ENCODE measurements at regions not wholly inside any gene's neighbourhood (a gene's known extent, or its start where the extent isn't known, plus 50 kb on each side); places are given as distances from the start of the nearest gene placed in this dataset.

GRCh38 chr6:97473979-97474378 lies 191.0 kb upstream of the MMS22L start:
- no peak overlapping the region for H2BK5ac ChIP-seq (ENCODE audit: low read depth, low read length)
- no peak overlapping the region for H4K5ac ChIP-seq (ENCODE audit: insufficient read length, low read depth, low read length)
- H4K20me1 ChIP-seq (replicated peaks in 1 of 2; ENCODE audit: control insufficient read depth in 1 of 2, insufficient read depth in 2 of 2, low read length in 2 of 2): no peaks in the 10 kb centered on the region
- H4K91ac ChIP-seq (replicated peaks; ENCODE audit: insufficient read length, low read length): no peak overlapping the region
- POLR2A ChIA-PET (ENCODE audit: partially characterized antibody): no interaction called here
- H3K9me3 ChIP-seq (ENCODE audit: insufficient read depth in 2 of 2, low read depth in 1 of 2, low read length in 1 of 2): no peaks in the 10 kb centered on the region
- no peaks in the 10 kb centered on the region for H3K23me2 ChIP-seq (ENCODE audit: low read depth, low read length)
- H2BK120ac ChIP-seq (replicated peaks; ENCODE audit: low read depth, low read length): no peak overlapping the region
- no peak overlapping the region for H2BK20ac ChIP-seq (ENCODE audit: low read length)
- no peak overlapping the region for H3K4ac ChIP-seq (replicated peaks; ENCODE audit: insufficient read length, low read depth, low read length)
- H3K79me2 ChIP-seq (ENCODE audit: control insufficient read depth in 1 of 2, insufficient read depth in 2 of 2, low read length in 2 of 2): no peaks in the 10 kb centered on the region
- H3K36me3 ChIP-seq (ENCODE audit: control insufficient read depth in 2 of 4, insufficient read depth in 4 of 4, low read length in 3 of 4): no peaks in the 10 kb centered on the region
- no peak overlapping the region for H4K8ac ChIP-seq (ENCODE audit: extremely low read depth, insufficient read depth, low read length)
- no peak overlapping the region for H3K27ac ChIP-seq (ENCODE audit: low read depth, low read length)
- no peak overlapping the region for H3K9ac ChIP-seq (replicated peaks in 1 of 4; ENCODE audit: extremely low read depth in 1 of 4, low read depth in 3 of 4, low read length in 3 of 4)
- H2AK5ac ChIP-seq (ENCODE audit: low read depth, low read length): no peak overlapping the region
- no peak overlapping the region for H2BK12ac ChIP-seq (ENCODE audit: low read depth, low read length)
- no peak for FAIRE-seq
- 91% methylated on average over 4 of the region's 4 CpGs; no CpG with 5 or more reads in 1 of the 2 experiments for WGBS, 2 experiments (ENCODE audit: extremely low coverage in 1 of 2, insufficient coverage in 1 of 2, insufficient read length in 1 of 2, insufficient replicate concordance in 2 of 2, low coverage in 1 of 2, low lambda C conversion rate in 2 of 2, missing lambda C conversion rate in 1 of 2)
- no peak overlapping the region for H3K56ac ChIP-seq (replicated peaks; ENCODE audit: insufficient read length, low read depth, low read length)
- no peaks in the 10 kb centered on the region for H3K79me1 ChIP-seq (ENCODE audit: low read depth, low read length)
- H3K23ac ChIP-seq (ENCODE audit: insufficient read length): no peak overlapping the region
- no peak overlapping the region for H3K14ac ChIP-seq (ENCODE audit: insufficient read length)
- DNase-seq (ENCODE audit: low read depth in 1 of 2, low spot score in 2 of 2): no peak
- H2AFZ ChIP-seq (ENCODE audit: low read length): 0 out of 2 replicates have a peak overlapping the region, but pooled peaks have one; percentile 6
- no peak overlapping the region for H2BK15ac ChIP-seq (ENCODE audit: low read length)
- no peak overlapping the region for H3K18ac ChIP-seq (ENCODE audit: extremely low read depth, low read length)
- no peaks in the 10 kb centered on the region for H3K4me1 ChIP-seq (replicated peaks in 1 of 4; ENCODE audit: control insufficient read depth in 3 of 4, insufficient read depth in 4 of 4, low read length in 3 of 4)
- CTCF ChIA-PET (ENCODE audit: partially characterized antibody): interaction anchor here (0.9 to 1.6 kb wide), 2 partner anchors 15 to 24 kb away, joined by 3 to 7 read pairs; no protein-coding TSS in a partner anchor
- no peaks in the 10 kb centered on the region for H3K27me3 ChIP-seq (replicated peaks in 1 of 4; ENCODE audit: control insufficient read depth in 3 of 4, extremely low read depth in 1 of 4, insufficient read depth in 3 of 4, low read length in 3 of 4)
- no peak overlapping the region for H3K4me3 ChIP-seq (ENCODE audit: extremely low read depth in 1 of 4, insufficient read depth in 2 of 4, low read depth in 3 of 4, low read length in 4 of 4)
- H3K4me2 ChIP-seq (ENCODE audit: insufficient read depth in 1 of 2, low read depth in 2 of 2, low read length in 2 of 2): no peak overlapping the region
- TF ChIP-seq TBP (IDR thresholded peaks at IDR 0.05; ENCODE audit: low read depth, low read length) (no peak), TAF1 (IDR thresholded peaks at IDR 0.05; ENCODE audit: low read depth, low read length) (no peak), BCL11A (IDR thresholded peaks at IDR 0.05; ENCODE audit: low read depth in 2 of 2, low read length in 2 of 2) (no peak)
